Epithelial cell of prostate (primary cell): ENCODE measurements at regions not wholly inside any gene's neighbourhood (a gene's known extent, or its start where the extent isn't known, plus 50 kb on each side); places are given as distances from the start of the nearest gene placed in this dataset.

Source experiments
- DNase-seq: peaks from one replicate; pipeline ENCODE4 v3.0.0-alpha.2; 2011; ENCODE audit warnings: low read depth, low spot score
- H3K27ac ChIP-seq: fragments of 450-650 bp; 2 replicates; pipeline ENCODE4 v1.5.1; 2017; ENCODE audit warnings: mild to moderate bottlenecking

DNA sequence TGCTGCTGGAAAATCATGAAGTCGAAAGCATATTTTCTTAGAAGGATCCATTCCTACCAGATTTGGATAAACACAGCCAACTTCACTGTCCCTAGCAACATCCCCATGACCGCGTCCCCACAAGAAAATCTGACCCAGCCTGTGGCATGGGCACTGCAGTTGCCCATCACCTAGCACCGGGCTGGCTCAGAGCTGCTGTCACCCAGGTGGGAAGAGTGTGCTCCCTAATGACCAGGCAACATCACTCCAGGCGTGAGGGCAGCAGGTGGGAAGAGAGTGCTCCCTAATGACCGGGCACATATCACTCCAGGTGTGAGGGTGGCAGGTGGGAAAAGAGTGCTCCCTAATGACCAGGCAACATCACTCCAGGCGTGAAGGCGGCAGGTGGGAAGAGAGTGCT lies 238.0 kb downstream of the TBXT start:
- H3K27ac ChIP-seq: no peak overlapping the region
- no peak for DNase-seq

DNA sequence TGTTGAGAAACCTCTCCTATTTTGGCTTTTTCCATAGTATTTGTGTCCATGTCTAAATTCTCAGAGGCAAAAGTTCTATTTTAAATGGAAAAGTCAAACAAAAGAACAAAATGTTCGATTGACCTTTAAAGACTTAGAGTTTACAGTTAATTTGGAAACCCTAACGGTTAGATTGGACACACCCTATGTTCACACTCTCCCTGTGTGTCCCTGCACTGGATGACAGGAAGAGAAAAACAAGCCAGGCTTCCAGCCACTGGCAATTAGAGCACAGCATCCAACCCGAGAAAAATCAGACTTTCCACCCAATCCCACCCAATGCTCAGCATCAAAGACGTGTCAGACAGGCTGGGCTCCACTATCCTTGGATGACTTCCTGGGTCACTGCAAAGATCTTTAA lies 241.3 kb downstream of the TBXT start:
- no peak overlapping the region for H3K27ac ChIP-seq
- no peak for DNase-seq

DNA sequence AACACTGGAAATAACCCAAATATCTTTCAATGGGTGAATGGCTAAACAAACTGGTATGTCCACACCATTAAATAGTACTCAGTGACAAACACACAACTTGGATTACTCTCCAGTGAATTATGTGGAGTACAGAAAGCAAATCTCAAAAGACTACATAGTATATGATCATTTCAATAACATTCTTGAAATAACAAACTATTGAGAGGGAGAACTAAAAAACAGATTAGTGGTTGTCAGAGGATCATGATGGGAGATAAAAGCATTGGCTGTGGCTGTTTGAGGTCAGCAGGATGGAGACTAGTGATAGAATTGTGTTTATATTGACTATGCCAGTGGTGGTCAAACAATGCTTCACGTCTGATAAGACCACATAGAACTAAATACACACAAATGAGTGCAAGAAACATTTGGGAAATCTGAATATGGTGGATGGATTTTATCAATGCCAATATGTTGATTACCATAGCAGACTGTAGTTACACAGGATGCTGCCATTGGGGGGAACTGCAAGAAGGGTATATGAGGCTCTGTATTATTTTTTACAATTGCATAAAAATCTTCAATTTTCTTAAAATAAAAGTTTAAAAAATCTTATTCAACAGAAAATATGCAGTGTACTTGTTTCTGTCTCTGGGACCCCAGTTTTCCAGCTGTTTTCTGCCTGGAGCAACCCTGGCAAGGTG lies 242.0 kb downstream of the TBXT start:
- no peak for DNase-seq
- H3K27ac ChIP-seq: no peak overlapping the region

DNA sequence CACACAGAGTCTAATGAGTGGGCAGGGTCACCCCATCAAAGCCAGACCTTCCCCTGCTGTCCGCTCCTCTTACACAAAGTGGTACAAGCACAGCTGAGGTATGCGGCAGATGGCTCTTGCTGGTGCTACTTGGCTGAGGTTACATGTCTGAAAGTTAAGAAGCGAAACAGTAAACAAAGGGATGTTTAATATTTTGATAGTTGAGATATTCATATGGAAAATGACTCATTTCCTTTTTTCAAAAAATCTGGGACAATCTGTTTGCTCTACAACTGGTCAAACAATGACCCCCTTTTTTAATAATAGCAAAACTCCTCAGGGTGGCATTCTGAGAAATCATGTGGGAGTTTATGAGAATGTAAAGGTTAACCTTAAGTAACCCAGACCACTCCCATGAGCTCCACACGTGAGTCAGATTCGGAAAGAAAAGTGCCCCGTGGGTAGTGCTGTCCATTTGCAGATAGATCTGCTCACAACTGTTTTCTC lies 245.3 kb downstream of the TBXT start:
- no peak overlapping the region for H3K27ac ChIP-seq
- no peak for DNase-seq

DNA sequence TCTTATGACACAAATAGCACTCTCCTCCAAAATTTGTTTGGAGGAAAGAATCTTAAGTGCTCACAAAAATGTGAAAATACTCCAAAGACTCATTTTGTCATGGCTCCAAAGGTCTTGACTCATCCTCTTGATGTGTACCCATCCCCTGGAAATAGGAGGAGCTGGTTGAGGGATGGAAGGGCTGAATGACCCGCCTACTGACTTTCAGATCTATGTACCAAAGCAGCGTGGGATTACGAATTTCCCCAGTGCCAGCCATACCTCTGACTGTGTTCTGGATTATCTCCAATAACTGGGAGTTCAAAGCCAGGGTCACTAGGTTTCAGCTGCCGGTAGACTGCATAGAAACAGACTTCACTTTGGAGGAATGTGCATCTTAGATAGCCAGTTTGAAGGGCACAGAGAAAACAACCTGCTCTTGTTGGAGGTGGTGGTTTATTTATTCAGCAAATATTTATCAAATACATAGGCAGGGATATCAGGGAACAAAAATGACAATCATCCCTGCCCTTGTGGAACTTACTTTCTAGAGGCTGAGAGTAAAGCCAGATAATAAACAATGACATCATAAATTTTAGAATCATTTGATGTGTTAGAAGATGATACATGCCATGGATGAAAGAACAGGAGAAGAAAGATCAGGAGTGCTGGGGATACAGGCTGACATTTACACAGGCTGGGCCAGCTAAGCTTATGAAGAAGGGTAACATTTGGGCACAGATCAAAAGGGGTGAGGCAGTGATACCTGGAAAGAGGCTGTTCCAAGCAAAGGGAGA lies 246.6 kb downstream of the TBXT start:
- DNase-seq: no peak
- H3K27ac ChIP-seq: no peak overlapping the region

DNA sequence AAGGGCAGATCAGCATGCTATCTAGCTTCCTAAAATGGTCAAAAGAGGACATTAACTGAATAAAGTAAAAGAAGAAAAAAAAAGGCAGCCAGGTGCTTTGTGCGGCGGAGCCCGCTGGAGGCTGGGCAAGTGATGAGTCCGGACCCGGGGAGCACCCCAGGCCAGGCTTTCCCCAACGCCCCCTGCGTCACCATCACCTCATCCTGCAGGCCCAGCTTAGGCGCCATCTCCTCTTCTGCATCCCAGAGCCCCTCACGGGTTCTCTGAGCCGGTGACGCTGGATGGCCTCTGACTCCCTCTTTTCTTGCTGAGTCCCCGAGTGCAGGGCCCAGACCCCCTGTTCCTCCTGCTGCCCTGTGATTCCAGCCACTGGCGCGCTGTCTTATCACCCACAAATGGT lies 250.1 kb downstream of the TBXT start:
- H3K27ac ChIP-seq: no peak overlapping the region
- DNase-seq: no peak

DNA sequence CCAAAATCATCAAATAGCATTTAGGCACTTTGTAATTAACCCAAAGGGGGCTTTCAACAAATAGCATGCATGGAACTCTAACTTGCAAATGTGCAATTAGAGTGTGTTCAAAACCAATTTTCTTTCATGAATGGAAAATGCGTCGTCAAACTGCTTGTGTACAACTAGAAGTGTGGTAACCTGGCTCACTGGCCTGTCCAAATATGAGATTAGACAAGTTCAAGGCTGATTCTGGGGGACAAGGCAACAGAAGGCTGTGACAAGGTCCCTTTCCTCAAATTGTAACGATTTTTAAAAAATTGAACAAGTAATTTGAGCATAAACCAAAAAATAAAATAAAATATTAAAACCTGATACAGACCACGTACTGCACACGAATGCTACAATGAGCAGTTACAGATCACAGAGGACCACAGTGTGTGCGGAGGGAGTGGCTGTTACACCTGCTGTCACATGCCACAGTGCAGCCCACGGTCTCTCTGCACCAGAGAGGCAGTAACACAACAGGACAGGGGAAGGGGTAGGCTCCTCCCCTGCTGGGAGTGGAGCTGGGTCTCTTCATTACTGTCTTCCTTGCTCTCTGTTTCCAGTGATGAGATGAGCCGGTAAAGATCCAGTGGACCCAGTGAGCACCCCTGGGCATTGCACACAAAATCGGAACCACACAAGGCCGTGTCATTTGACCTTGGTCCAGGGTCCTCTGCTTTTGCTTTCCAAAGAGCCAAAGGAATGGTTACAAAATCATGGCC lies 252.2 kb upstream of the PDE10A start:
- DNase-seq: no peak

DNA sequence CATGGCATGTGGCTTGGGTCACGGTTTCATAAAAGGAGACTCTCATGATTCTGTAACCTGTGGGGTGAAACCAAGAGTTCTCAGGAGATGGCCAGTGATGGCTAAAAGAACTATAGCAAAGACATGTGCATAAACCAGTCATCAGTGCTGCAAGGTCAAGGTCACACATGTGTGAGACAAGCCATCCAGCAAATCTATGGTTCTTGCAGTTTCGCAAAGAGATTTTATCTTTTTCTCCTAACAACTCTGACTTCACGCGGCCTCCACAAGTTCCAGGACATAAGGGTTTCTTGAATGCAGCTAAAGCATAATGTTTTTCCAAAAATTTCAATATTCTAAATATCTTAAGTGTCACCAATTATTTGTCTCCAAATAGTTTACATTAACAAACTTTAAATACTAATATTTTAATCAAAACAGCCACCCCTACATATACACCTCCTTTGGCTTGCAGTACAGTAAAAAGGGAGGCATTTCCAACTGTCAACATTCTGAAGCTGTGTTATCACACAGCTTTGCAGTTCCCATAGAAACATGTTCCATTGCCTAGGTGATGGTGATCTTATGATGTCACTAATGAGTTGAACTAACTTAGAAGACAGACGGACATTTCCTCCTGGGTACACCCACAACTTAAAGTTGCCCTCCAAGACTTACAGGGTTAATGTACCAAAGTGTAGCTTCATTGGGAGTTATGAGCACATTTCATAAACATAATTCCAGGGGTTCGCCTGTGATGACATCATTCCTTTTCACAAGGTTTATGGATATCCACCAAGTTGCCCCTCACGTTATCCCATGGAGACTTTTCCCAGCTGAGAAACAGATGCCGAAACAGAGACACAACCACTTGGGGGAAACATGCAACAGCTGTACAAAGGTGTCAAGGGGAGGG lies 250.9 kb upstream of the PDE10A start:
- no peak for DNase-seq
- H3K27ac ChIP-seq: no peak overlapping the region

More for the DNA sequence above, 252.2 kb upstream of the PDE10A start:
- H3K27ac ChIP-seq: no peak overlapping the region

DNA sequence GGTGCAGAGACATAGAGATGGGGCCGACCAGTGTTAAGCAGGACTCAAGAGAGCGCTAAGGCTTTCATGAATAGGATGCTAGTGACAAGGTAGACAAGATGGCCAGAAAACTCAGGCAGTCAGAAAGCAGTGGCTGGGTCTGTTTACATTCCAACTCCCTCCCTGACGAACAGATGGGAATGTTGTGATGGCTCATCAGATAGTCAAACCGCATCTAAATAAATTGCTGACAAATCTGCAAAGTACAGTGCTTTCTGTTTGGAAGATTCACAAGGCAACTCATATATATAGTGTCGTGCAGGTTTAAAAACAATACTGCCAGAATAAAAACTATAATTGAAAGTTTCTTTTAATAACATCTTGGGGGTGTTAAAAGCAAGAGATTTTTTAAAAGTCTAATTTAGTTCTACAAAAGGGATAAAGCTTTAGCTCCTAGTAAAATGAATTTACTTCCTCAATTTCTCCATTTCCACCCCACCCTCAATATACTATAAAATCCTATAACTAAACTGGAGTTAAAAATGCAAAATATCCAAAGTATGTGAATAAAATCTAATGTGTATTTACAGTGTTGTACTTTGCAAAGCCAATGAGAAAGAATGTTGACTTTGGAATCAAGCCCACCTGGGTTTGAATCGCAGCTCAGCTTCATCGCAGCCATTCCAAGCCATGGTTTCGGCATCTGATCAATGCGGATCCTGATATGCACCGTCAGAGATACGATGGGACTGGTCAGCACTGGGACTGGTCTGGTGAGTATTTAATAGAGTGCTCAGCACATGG lies 247.3 kb upstream of the PDE10A start:
- no peak for DNase-seq
- H3K27ac ChIP-seq: no peak overlapping the region

DNA sequence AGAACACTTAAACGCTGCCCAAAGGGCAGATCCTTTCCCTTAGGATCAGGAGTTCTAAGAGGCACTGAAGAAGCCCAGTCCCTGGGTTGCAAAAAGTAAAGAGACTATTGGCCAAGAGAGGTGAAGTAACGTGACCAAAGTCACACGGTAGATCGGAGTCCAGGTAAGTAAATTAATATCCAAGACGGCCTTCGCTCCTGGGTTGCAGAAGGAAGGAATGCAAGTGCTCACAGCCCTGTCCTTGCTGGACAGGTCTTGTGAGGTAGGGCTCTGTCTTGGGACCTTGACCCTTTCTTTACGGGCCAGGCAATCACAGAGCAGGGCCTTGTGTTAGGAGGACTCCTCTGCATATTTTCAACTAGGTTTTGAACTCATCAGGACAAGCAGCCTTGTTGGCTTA lies 243.7 kb upstream of the PDE10A start:
- DNase-seq: no peak
- no peak overlapping the region for H3K27ac ChIP-seq

DNA sequence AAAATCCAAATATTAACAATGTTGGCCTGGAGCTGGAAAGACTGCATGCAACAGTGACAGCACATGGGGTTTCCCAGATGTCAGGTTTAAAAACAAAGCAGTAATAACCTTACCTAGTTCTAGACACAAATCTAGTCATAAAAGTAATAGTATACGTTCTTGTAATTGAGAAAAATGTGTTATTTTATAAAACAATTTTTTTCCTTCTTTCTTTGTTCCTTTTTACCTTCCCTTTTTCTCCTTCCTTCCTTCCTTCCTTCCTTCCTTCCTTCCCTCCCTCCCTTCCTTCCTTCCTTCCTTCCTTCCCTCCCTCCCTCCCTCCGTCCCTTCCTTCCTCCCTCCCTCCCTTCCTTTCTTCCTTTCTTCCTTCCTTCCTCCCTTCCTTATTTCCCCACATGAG lies 242.7 kb upstream of the PDE10A start:
- no peak overlapping the region for H3K27ac ChIP-seq
- no peak for DNase-seq

DNA sequence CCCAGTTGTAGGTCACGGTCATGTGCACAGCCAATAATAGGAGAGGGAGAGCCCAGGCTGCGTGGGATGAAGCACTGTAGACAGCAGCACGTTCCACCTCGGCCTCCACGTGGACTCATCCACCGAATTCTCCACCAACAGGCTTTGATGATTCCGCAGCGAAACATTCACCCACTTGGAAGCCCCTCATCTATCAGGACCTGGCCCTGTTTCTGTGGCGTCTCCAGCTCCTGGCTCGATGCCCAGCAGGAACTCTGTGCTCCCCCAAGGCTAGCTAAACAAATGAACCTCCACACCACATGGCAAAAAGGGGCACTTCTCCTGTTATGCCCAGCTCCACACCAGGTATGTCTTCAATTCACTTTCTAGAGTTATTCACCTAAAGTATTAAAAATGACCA lies 237.9 kb upstream of the PDE10A start:
- H3K27ac ChIP-seq: no peak overlapping the region
- DNase-seq: no peak

DNA sequence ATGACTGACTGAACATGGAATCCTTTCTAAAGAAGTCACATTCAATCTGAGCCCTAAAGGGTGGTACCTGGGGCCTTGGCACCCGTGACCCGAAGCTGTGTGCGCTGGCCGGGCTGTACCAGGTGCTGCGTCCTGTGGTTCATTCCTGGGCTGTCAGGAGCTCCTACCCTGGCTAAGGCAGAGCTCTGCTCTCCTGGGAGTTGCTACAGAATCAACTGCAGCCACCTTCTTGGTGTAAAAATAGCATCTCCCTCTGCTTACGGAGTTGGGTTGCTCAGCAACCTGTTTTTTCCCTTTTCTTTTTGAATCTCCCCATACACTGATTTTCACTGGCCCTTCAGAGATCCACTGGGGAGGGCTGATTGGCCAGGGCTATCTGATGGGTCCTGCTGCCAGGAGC lies 236.6 kb upstream of the PDE10A start:
- no peak overlapping the region for H3K27ac ChIP-seq
- DNase-seq: no peak

DNA sequence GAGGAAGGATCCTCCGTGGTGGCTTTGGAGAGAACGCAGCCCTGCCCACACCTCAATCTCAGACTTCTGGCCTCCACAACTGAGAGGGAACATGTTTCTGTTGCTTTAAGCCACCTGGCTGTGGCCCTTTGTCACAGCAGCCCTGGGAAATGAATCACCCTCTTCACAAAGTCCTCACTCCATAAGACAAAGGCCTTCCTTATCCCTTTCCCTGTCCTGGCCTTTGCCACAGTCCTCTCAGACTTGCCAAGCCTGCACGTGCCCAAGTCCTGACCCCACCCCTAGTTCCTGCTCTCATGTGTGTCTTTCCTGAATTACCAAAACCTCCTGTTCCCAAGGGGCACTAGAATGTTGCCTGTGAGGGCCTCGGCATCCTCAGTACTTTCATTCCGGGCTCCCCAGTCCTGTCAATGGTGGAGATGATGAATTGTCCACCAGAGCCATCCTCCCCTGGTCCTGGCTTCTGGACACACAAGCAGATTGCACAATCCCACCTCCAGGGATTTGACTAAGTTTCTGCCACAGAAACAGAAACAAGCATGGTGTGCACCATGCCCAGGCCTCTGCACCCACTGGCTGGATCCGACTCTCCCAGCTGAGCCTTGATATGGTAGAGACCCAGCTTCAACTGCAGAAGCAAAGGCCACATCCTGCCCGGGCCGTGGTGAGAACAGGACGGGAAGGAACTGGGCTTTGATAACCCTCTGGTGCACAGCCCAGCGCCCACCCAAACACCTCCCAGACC lies 232.6 kb upstream of the PDE10A start:
- no peak for DNase-seq

DNA sequence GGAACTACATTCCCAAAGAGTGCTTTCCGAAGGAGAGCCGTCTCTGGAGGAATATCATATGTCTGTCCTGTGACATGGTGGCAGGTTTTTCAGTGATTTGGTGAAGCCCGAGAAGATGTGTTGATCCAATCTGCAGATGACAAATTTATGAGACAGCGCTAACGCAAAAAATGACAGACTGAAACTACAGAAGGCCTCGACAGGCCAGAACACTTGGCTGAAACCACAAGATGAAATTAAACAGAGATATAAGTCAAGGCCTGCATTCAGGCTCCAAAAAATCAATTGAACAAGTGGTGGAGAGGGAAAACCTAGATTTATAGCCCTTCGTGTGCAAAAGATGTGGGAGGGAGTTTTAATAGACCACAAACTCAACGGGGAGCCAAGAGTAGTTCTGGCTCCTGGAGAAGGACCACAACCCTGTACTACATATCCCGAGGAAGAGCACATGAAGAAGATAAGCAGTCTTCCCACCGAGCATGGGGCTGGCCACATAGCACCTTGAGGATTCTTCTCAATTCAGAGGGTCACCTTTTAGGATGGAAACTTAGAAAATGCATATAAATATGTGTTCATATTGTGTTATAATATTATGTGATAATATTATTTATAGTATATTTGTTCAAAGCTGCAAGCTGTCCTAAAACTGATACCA lies 231.3 kb upstream of the PDE10A start:
- H3K27ac ChIP-seq: no peak overlapping the region
- no peak for DNase-seq

More for the DNA sequence above, 232.6 kb upstream of the PDE10A start:
- no peak overlapping the region for H3K27ac ChIP-seq

DNA sequence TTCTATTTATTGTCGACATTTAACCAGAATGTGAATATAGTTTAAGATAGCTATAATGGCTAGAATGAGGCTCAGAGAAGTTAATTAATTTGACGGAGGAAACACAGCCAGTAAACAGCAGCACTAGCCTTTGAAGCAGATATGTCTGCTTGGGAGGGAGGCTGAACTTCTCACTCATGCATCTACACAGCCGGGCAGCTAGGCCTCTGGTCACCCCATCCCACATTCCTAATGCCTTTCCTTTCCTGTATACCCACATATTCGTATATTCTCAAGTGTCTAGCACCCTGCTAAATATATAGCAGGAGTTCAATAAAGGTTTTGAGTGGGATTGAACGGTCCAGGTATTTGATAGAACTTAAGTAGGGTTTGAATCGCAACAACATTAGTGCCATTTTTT lies 230.4 kb upstream of the PDE10A start:
- no peak overlapping the region for H3K27ac ChIP-seq
- no peak for DNase-seq

DNA sequence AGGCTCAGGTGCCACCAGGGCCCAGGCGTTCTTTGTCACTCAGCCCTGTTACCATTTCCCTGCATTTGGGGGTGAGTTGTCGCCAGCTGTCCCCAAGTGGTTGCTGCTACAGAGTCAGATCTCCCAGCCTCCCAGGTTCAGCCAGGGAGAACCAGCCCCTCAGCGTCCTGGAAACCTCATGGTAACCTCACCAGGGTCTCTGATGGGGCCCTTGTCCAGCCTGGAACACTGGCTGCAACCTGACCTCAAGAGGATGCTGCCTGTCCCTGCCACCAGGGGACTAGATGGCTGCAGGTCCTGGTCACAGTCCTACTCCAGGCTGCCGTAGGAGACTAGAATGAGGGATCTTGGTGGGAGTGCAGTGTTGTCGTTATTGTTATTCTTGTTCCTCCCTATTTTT lies 228.3 kb upstream of the PDE10A start:
- no peak overlapping the region for H3K27ac ChIP-seq
- no peak for DNase-seq

DNA sequence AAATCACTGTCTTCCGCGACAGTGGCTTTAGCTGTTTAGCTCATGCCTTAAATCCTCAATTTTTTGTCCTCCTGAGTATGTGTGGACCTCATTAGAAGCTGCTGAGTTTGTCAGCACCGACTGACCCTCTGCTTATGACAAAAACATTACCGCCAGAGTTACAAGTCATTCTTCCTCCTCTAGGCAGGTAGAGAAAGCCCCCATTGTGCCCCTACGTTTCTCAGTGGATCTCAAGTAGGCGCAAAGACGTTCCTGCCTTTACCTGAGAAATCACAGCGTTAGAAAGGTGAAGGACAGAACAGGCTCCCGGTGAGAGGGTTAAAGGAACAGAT lies 227.3 kb upstream of the PDE10A start:
- DNase-seq: no peak
- no peak overlapping the region for H3K27ac ChIP-seq
